CD1c-positive myeloid dendritic cell (primary cell): ENCODE measurements at regions not wholly inside any gene's neighbourhood (a gene's known extent, or its start where the extent isn't known, plus 50 kb on each side); places are given as distances from the start of the nearest gene placed in this dataset.

Experiments used
- DNase-seq: peaks from one replicate; pipeline ENCODE4 v3.0.0-alpha.2; 2016; ENCODE audit errors: extremely low spot score

GRCh38 chr3:45277636-45278035 lies 51.5 kb upstream of the TMEM158 start:
- DNase-seq = no peak

- no peak for DNase-seq
Measured at GRCh38 chr3:45280232-45280631, 54.1 kb upstream of the TMEM158 start.

GRCh38 chr3:45280971-45281370 lies 54.9 kb upstream of the TMEM158 start:
- DNase-seq = no peak

- no peak for DNase-seq
Measured at GRCh38 chr3:45283471-45283870, 57.4 kb upstream of the TMEM158 start.

- no peak for DNase-seq
Measured at GRCh38 chr3:45297331-45297730, 71.2 kb upstream of the TMEM158 start.

GRCh38 chr3:45302470-45302869 lies 76.4 kb upstream of the TMEM158 start:
- DNase-seq = no peak

- DNase-seq = no peak
Measured at GRCh38 chr3:45306406-45307008, 80.4 kb upstream of the TMEM158 start.

GRCh38 chr3:45309876-45310275 lies 78.5 kb upstream of the LARS2 start:
- no peak for DNase-seq

GRCh38 chr3:45311327-45311726 lies 77.0 kb upstream of the LARS2 start:
- DNase-seq = no peak

- DNase-seq = peak; percentile 6
Measured at GRCh38 chr3:45311953-45312801, 76.2 kb upstream of the LARS2 start.

GRCh38 chr3:45312836-45313493 lies 75.4 kb upstream of the LARS2 start:
- no peak for DNase-seq

GRCh38 chr3:45313743-45314403 lies 74.5 kb upstream of the LARS2 start:
- no peak for DNase-seq

- DNase-seq = no peak
Measured at GRCh38 chr3:45317710-45318109, 70.7 kb upstream of the LARS2 start.

- DNase-seq = no peak
Measured at GRCh38 chr3:45318689-45319088, 69.7 kb upstream of the LARS2 start.

GRCh38 chr3:45319231-45319995 lies 69.0 kb upstream of the LARS2 start:
- no peak for DNase-seq

GRCh38 chr3:45319996-45320305 lies 68.4 kb upstream of the LARS2 start:
- no peak for DNase-seq

- DNase-seq = no peak
Measured at GRCh38 chr3:45320986-45321385, 67.4 kb upstream of the LARS2 start.

GRCh38 chr3:45321607-45322391 lies 66.6 kb upstream of the LARS2 start:
- no peak for DNase-seq

- DNase-seq = no peak
Measured at GRCh38 chr3:45322616-45323015, 65.8 kb upstream of the LARS2 start.

- DNase-seq = no peak
Measured at GRCh38 chr3:45325676-45326075, 62.7 kb upstream of the LARS2 start.

- no peak for DNase-seq
Measured at GRCh38 chr3:45329761-45330305, 58.5 kb upstream of the LARS2 start.
